Endothelial cell of umbilical vein (primary cell): ENCODE measurements at regions not wholly inside any gene's neighbourhood (a gene's known extent, or its start where the extent isn't known, plus 50 kb on each side); places are given as distances from the start of the nearest gene placed in this dataset.

Experiments
- CTCF ChIP-seq, 2 donors: IDR thresholded peaks; 1 replicate in 1 of 2; 2 replicates in 1 of 2; pipeline ENCODE4 v1.5.1; 2011; ENCODE audit warnings: low read length in 2 of 2, mild to moderate bottlenecking in 2 of 2, moderate library complexity in 2 of 2, control low read depth in 1 of 2, inconsistent platforms in 1 of 2, low read depth in 1 of 2; ENCODE audit not compliant: insufficient read depth in 1 of 2; ENCODE audit errors: extremely low read depth in 1 of 2
- EZH2 ChIP-seq: IDR thresholded peaks from 2 replicates; pipeline ENCODE4 v1.6.1; 2012; ENCODE audit warnings: borderline replicate concordance, low read depth, mild to moderate bottlenecking, moderate library complexity, low read length, inconsistent platforms; ENCODE audit not compliant: severe bottlenecking
- FOS ChIP-seq: IDR thresholded peaks from 2 replicates; pipeline ENCODE4 v1.6.1; 2011; ENCODE audit warnings: mild to moderate bottlenecking, low read length, moderate library complexity, borderline replicate concordance; ENCODE audit not compliant: insufficient read depth
- GATA2 ChIP-seq: IDR thresholded peaks from 2 replicates; pipeline ENCODE4 v1.7.0; 2011; ENCODE audit warnings: low read depth, mild to moderate bottlenecking, moderate library complexity, mixed read lengths, low read length; ENCODE audit not compliant: insufficient read length, insufficient read depth
- JUN ChIP-seq: IDR thresholded peaks from 2 replicates; pipeline ENCODE4 v1.6.1; 2011; ENCODE audit warnings: borderline replicate concordance, low read depth; ENCODE audit not compliant: insufficient read length, insufficient read depth
- MAX ChIP-seq: IDR thresholded peaks from 2 replicates; pipeline ENCODE4 v1.6.1; 2011; ENCODE audit not compliant: insufficient read depth, insufficient read length
- MYC ChIP-seq: IDR thresholded peaks from one replicate; pipeline ENCODE4 v1.6.1; 2011; ENCODE audit warnings: mild to moderate bottlenecking, low read depth, low read length
- POLR2A ChIP-seq: IDR thresholded peaks from 2 replicates; pipeline ENCODE4 v1.6.1; 2012; ENCODE audit warnings: low read depth, mild to moderate bottlenecking, control low read depth, low read length
- POLR2AphosphoS5 ChIP-seq: IDR thresholded peaks from 2 replicates; pipeline ENCODE4 v1.6.1; 2012; ENCODE audit warnings: low read depth, mild to moderate bottlenecking, control low read depth, low read length, moderate library complexity; ENCODE audit not compliant: insufficient read depth

- no peak for TF ChIP-seq CTCF (IDR thresholded peaks at IDR 0.05; ENCODE audit: extremely low read depth in 1 of 2, insufficient read depth in 1 of 2, low read depth in 1 of 2, low read length in 2 of 2)
- TF ChIP-seq POLR2A: no peak
- no peak for TF ChIP-seq FOS
- TF ChIP-seq MYC: no peak
- no peak for TF ChIP-seq EZH2
- no peak for TF ChIP-seq JUN
- no peak for TF ChIP-seq POLR2AphosphoS5
- TF ChIP-seq MAX: no peak
- no peak for TF ChIP-seq GATA2
Observed at GRCh38 chr7:68409851-68410250, 1188.4 kb upstream of the AUTS2 start.
